Naive B cell (primary cell): ENCODE measurements at regions not wholly inside any gene's neighbourhood (a gene's known extent, or its start where the extent isn't known, plus 50 kb on each side); places are given as distances from the start of the nearest gene placed in this dataset.

Experiments used
- ATAC-seq, 2 donors: fragments of 150-1000 bp; cut with Tn5 transposase; 2 replicates each; pipeline ENCODE4 v1.10.0; 2021; ENCODE audit warnings: low read depth in 2 of 2, mild to moderate bottlenecking in 2 of 2, moderate library complexity in 2 of 2
- DNase-seq: peaks from one replicate; pipeline ENCODE4 v3.0.0; 2022
- H3K27ac Mint-ChIP-seq, 6 donors: one replicate each; pipeline ENCODE4 v1.8.0; 2020 to 2022; ENCODE audit warnings: mild to moderate bottlenecking in 6 of 6, mixed read lengths in 6 of 6, moderate library complexity in 5 of 6, inconsistent platforms in 2 of 6
- H3K27me3 Mint-ChIP-seq, 3 donors: one replicate each; pipeline ENCODE4 v1.8.0; 2021 to 2022; ENCODE audit warnings: mixed read lengths in 3 of 3, mild to moderate bottlenecking in 1 of 3
- H3K36me3 Mint-ChIP-seq, 2 donors: one replicate each; pipeline ENCODE4 v1.8.0; 2020 to 2022; ENCODE audit warnings: mixed read lengths in 2 of 2, inconsistent platforms in 1 of 2, mild to moderate bottlenecking in 1 of 2
- H3K4me1 Mint-ChIP-seq, 3 donors: one replicate each; pipeline ENCODE4 v1.8.0; 2020 to 2022; ENCODE audit warnings: mixed read lengths in 3 of 3, inconsistent platforms in 1 of 3, mild to moderate bottlenecking in 1 of 3, moderate library complexity in 1 of 3
- H3K4me3 Mint-ChIP-seq, 8 donors: one replicate each; pipeline ENCODE4 v1.8.0; 2020 to 2022; ENCODE audit warnings: mild to moderate bottlenecking in 8 of 8, mixed read lengths in 8 of 8, moderate library complexity in 8 of 8, inconsistent platforms in 2 of 8
- H3K9me3 Mint-ChIP-seq, 7 donors: one replicate each; pipeline ENCODE4 v1.8.0; 2020 to 2022; ENCODE audit warnings: mixed read lengths in 7 of 7, mild to moderate bottlenecking in 5 of 7, inconsistent platforms in 2 of 7, moderate library complexity in 1 of 7

DNA sequence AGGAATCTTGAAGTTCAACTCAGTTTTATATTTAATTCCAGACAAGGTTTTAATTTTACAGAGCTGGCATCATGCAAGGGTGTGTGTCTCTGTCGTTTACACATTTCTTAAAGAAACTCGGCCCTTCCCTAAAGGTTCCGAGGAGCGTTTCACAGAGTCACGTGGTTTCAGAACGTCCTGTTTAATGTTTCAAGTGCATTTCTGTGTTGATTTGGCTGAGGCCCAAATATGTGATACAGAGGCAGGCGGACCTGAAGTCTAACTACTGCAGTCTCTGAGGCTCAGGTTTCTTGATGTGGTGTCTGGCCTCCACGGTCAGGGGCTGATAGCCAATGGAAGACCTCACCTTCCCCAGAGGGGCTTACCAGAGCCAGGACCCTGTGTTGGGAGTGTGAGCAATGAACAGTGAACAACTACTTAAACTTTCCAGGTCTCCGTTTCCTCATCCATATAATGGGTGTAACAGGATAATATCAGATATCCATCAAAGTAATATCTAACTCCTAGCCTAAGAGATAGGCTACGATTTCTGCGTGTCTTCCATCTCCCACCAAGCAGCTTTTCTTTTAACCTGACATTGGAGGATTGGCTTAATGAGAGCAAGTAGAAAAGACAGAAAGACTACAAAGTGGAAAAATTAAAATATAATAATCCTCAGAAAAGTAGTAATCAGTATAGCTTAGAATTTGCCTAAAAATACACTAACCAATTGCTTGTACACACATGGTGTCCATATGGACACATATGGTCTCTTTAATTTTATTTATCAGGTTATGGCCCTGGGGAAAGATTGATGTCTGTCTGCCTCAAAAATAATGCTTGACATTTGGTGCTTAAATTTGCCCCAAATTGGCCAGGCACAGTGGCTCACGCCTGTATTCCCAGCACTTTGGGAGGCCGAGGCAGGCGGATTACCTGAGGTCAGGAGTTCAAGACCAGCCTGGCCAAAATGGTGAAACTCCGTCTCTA is 50.0 kb upstream of the TRIM2 start:
- Mint-ChIP-seq H3K27ac (peak overlapping the region in 2 of 6 donors; percentile 10 to 96), H3K27me3 (peaks cover 28 to 33% (median 31%) of the 10 kb centered on the region in 3 donors), H3K4me1 (peaks cover 22 to 33% (median 28%) of the 10 kb centered on the region in 3 donors), H3K36me3 (no peaks in the 10 kb centered on the region), H3K9me3 (no peaks in the 10 kb centered on the region), H3K4me3 (peak overlapping the region; percentile 79 to 96 (median 93))
- ATAC-seq (no peak), DNase-seq (no peak)
